ENCODE measurements at regions not wholly inside any gene's neighbourhood (a gene's known extent, or its start where the extent isn't known, plus 50 kb on each side); places are given as distances from the start of the nearest gene placed in this dataset.

GRCh38 chr11:119910051-119910450 is 181.1 kb upstream of the NECTIN1 start:
- Histone ChIP-seq H3K9me3 (ENCODE audit: control insufficient read depth, insufficient read depth, low read length) (no peaks in the 10 kb centered on the region), H3K79me2 (ENCODE audit: control insufficient read depth, low read length) (no peaks in the 10 kb centered on the region), H3F3A (ENCODE audit: control insufficient read depth, insufficient read depth) (no peaks in the 10 kb centered on the region), H3K27me3 (ENCODE audit: control insufficient read depth, low read length) (peaks cover 2% of the 10 kb centered on the region; the same call in 1 of the 2 replicates), H3K4me1 (ENCODE audit: control insufficient read depth, low read length) (no peaks in the 10 kb centered on the region), H3K27ac (ENCODE audit: low read depth, low read length) (no peak overlapping the region), H3K36me3 (ENCODE audit: control insufficient read depth, low read length) (no peaks in the 10 kb centered on the region), H3K4me3 (ENCODE audit: low read length) (no peak overlapping the region), H3K4me2 (ENCODE audit: low read length) (no peak overlapping the region), H4K20me1 (ENCODE audit: control insufficient read depth, insufficient read depth, low read depth, low read length) (no peaks in the 10 kb centered on the region), H3K9me2 (replicated peaks; ENCODE audit: control insufficient read depth, low read length) (no peaks in the 10 kb centered on the region)
- TF ChIP-seq EZH2phosphoT487 (IDR thresholded peaks at IDR 0.05; ENCODE audit: borderline replicate concordance, low read length) (no peak), CTCF (IDR thresholded peaks at IDR 0.05; ENCODE audit: low read depth, low read length, poor library complexity, severe bottlenecking) (no peak)

- no peaks in the 10 kb centered on the region for H3F3A ChIP-seq (ENCODE audit: control insufficient read depth, insufficient read depth)
- TF ChIP-seq CTCF (IDR thresholded peaks at IDR 0.05; ENCODE audit: low read depth, low read length, poor library complexity, severe bottlenecking): no peak
- TF ChIP-seq EZH2phosphoT487 (IDR thresholded peaks at IDR 0.05; ENCODE audit: borderline replicate concordance, low read length): no peak
- no peaks in the 10 kb centered on the region for H3K9me2 ChIP-seq (replicated peaks; ENCODE audit: control insufficient read depth, low read length)
- no peak overlapping the region for H3K4me2 ChIP-seq (ENCODE audit: low read length)
- no peaks in the 10 kb centered on the region for H3K9me3 ChIP-seq (ENCODE audit: control insufficient read depth, insufficient read depth, low read length)
- H3K27me3 ChIP-seq (ENCODE audit: control insufficient read depth, low read length): peaks cover 2% of the 10 kb centered on the region; the same call in 1 of the 2 replicates
- no peak overlapping the region for H3K27ac ChIP-seq (ENCODE audit: low read depth, low read length)
- H3K4me1 ChIP-seq (ENCODE audit: control insufficient read depth, low read length): no peaks in the 10 kb centered on the region
- H4K20me1 ChIP-seq (ENCODE audit: control insufficient read depth, insufficient read depth, low read depth, low read length): no peaks in the 10 kb centered on the region
- H3K36me3 ChIP-seq (ENCODE audit: control insufficient read depth, low read length): no peaks in the 10 kb centered on the region
- H3K4me3 ChIP-seq (ENCODE audit: low read length): no peak overlapping the region
- no peaks in the 10 kb centered on the region for H3K79me2 ChIP-seq (ENCODE audit: control insufficient read depth, low read length)
Observed at GRCh38 chr11:119909495-119909894, 180.5 kb upstream of the NECTIN1 start.

GRCh38 chr11:119909077-119909476 is 180.1 kb upstream of the NECTIN1 start:
- H3K4me3 ChIP-seq (ENCODE audit: low read length): no peak overlapping the region
- peaks cover 2% of the 10 kb centered on the region; the same call in 1 of the 2 replicates for H3K27me3 ChIP-seq (ENCODE audit: control insufficient read depth, low read length)
- no peaks in the 10 kb centered on the region for H3K9me2 ChIP-seq (replicated peaks; ENCODE audit: control insufficient read depth, low read length)
- H3K36me3 ChIP-seq (ENCODE audit: control insufficient read depth, low read length): no peaks in the 10 kb centered on the region
- H4K20me1 ChIP-seq (ENCODE audit: control insufficient read depth, insufficient read depth, low read depth, low read length): no peaks in the 10 kb centered on the region
- no peaks in the 10 kb centered on the region for H3F3A ChIP-seq (ENCODE audit: control insufficient read depth, insufficient read depth)
- no peaks in the 10 kb centered on the region for H3K4me1 ChIP-seq (ENCODE audit: control insufficient read depth, low read length)
- H3K27ac ChIP-seq (ENCODE audit: low read depth, low read length): no peak overlapping the region
- no peaks in the 10 kb centered on the region for H3K9me3 ChIP-seq (ENCODE audit: control insufficient read depth, insufficient read depth, low read length)
- no peaks in the 10 kb centered on the region for H3K79me2 ChIP-seq (ENCODE audit: control insufficient read depth, low read length)
- TF ChIP-seq CTCF (IDR thresholded peaks at IDR 0.05; ENCODE audit: low read depth, low read length, poor library complexity, severe bottlenecking): no peak
- no peak for TF ChIP-seq EZH2phosphoT487 (IDR thresholded peaks at IDR 0.05; ENCODE audit: borderline replicate concordance, low read length)
- no peak overlapping the region for H3K4me2 ChIP-seq (ENCODE audit: low read length)

GRCh38 chr11:119908573-119908904 is 179.5 kb upstream of the NECTIN1 start:
- Histone ChIP-seq H3K9me3 (ENCODE audit: control insufficient read depth, insufficient read depth, low read length) (no peaks in the 10 kb centered on the region), H3K4me3 (ENCODE audit: low read length) (no peak overlapping the region), H3K9me2 (replicated peaks; ENCODE audit: control insufficient read depth, low read length) (no peaks in the 10 kb centered on the region), H3K27me3 (ENCODE audit: control insufficient read depth, low read length) (peaks cover 2% of the 10 kb centered on the region; the same call in 1 of the 2 replicates), H3F3A (ENCODE audit: control insufficient read depth, insufficient read depth) (no peaks in the 10 kb centered on the region), H3K36me3 (ENCODE audit: control insufficient read depth, low read length) (no peaks in the 10 kb centered on the region), H3K79me2 (ENCODE audit: control insufficient read depth, low read length) (no peaks in the 10 kb centered on the region), H3K4me1 (ENCODE audit: control insufficient read depth, low read length) (no peaks in the 10 kb centered on the region), H3K4me2 (ENCODE audit: low read length) (no peak overlapping the region), H4K20me1 (ENCODE audit: control insufficient read depth, insufficient read depth, low read depth, low read length) (no peaks in the 10 kb centered on the region), H3K27ac (ENCODE audit: low read depth, low read length) (no peak overlapping the region)
- no peak for TF ChIP-seq CTCF (IDR thresholded peaks at IDR 0.05; ENCODE audit: low read depth, low read length, poor library complexity, severe bottlenecking)
- no peak for TF ChIP-seq EZH2phosphoT487 (IDR thresholded peaks at IDR 0.05; ENCODE audit: borderline replicate concordance, low read length)
